Heart right ventricle (tissue), 16 donors: ENCODE measurements at regions not wholly inside any gene's neighbourhood (a gene's known extent, or its start where the extent isn't known, plus 50 kb on each side); places are given as distances from the start of the nearest gene placed in this dataset.

Experiments
- ATAC-seq, 8 donors: fragments of 200-7000 bp; cut with Tn5 transposase; one replicate each; pipeline ENCODE4 v1.9.1; 2020; ENCODE audit warnings: mild to moderate bottlenecking in 8 of 8, moderate library complexity in 8 of 8, moderate number of reproducible peaks in 1 of 8
- DNase-seq, 2 donors: peaks; one replicate each; pipeline ENCODE4 v3.0.0-alpha.2; 2020
- H3K27ac ChIP-seq, 10 donors: fragments of 200-600 bp; sonication (generic) in 2 of 10; one replicate each; pipeline versions ENCODE4 v1.5.0 to v1.8.0; 2020 to 2022; ENCODE audit warnings: mild to moderate bottlenecking in 3 of 10
- H3K27me3 ChIP-seq, 7 donors: fragments of 200-600 bp; one replicate each; pipeline ENCODE4 v1.8.0; 2021 to 2022; ENCODE audit warnings: mild to moderate bottlenecking in 2 of 7
- H3K36me3 ChIP-seq, 9 donors: fragments of 200-600 bp; sonication (generic) in 1 of 9; one replicate each; pipeline versions ENCODE4 v1.5.0 to v1.8.0; 2020 to 2022; ENCODE audit warnings: mild to moderate bottlenecking in 2 of 9
- H3K4me1 ChIP-seq, 9 donors: fragments of 200-600 bp; sonication (generic) in 1 of 9; one replicate each; pipeline versions ENCODE4 v1.5.0 to v1.8.0; 2020 to 2022; ENCODE audit warnings: mild to moderate bottlenecking in 4 of 9
- H3K4me3 ChIP-seq, 10 donors: fragments of 200-600 bp; sonication (generic) in 2 of 10; one replicate each; pipeline versions ENCODE4 v1.5.0 to v1.8.0; 2020 to 2022; ENCODE audit warnings: mild to moderate bottlenecking in 7 of 10, moderate library complexity in 2 of 10
- H3K9me3 ChIP-seq, 11 donors: fragments of 200-600 bp in 10 of 11; sonication (generic) in 2 of 11; one replicate each; pipeline versions ENCODE4 v1.5.0 to v1.8.0; 2013 to 2022; ENCODE audit warnings: mild to moderate bottlenecking in 2 of 11, control low read depth in 1 of 11, moderate library complexity in 1 of 11
- WGBS, 2 donors: extraction: QIAGEN DNeasy Blood & Tissue Kit; methylation state at CpG; one replicate each; pipeline ENCODE4 v1.1.7; 2013; ENCODE audit warnings: inconsistent platforms in 1 of 2; 5-methylcytosine and 5-hydroxymethylcytosine counted together
- intact Hi-C, 10 donors: fragments of 100-400 bp; cut with DNase I; formaldehyde crosslinking; loops; one replicate each; pipeline versions ENCODE4 v1.11.1 to v1.14.2; 2022
- TF ChIP-seq, protein P1 (sequence below), 9 donors: fragments of 200-600 bp; sonication (generic) in 2 of 9; IDR thresholded peaks; one replicate each; pipeline versions ENCODE4 v1.5.0 to v1.8.0; 2021 to 2022; ENCODE audit warnings: antibody characterized with exemption in 9 of 9, mild to moderate bottlenecking in 5 of 9, moderate library complexity in 1 of 9
- donor health status: Arrhythmogenic right ventricular cardiomyopathy.
- donor health status: ischemic (EF 13 %, LVEDD 7.1; RV severe dilation, severe dysfunction).
- donor health status: healthy with polysubstance abuse.
- donor health status: DM: no; HTN: yes; CAD: no.
- donor health status: DM: no; HTN: no; CAD: no.
- donor health status: ischemic (EF 25% LVEDD 6.9; RV normal size, moderate dysfunction).
- donor health status: ischemic (EF 25% LVEDD 5.7; RV mildly dilated, moderate dysfunction).
- donor health status: healthy.
- donor health status: DM: yes; HTN: yes; CAD: no.
- donor health status: Ischemic cardiomyopathy.
- donor health status: ischemic (EF 35%, LVEDD 5.7; RV mildly dilated, moderate dysfunction).
- donor health status: nonischemic (EF 11% LVEDD 7.7; RV severe dilation, severe dysfunction).
- donor health status: DM: yes; HTN: yes; CAD: no.
- donor health status: PGD.
- donor health status: ischemic (EF 29% LVEDD 5.4; RV normal size, mild dysfunction).
- donor health status: nonischemic (EF 23%, LVEDD 6.1; RV moderate dilation, normal function).

DNA sequence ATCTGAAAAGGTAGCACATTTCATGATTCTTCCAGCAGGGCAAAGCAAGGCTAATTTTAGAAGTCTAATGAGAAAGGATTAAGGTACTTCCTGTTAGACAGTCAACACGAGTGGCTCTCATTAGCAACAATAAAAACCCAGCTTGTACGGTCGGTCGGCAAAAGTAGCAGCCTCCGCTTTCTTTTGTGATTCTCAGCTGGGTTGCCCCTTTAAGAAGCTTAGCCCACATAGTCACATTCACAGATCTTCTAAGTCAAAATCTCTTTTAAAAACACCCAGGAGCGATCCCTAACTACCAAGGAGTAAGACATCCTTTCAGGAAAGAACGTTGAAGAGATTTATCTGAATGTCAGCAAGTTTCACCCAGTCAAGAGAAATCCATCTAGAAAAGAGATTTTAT lies 684.8 kb downstream of the DIAPH3 start:
- no peaks in the 10 kb centered on the region for H3K36me3 ChIP-seq
- ATAC-seq (no peak), DNase-seq (no peak)
- peak overlapping the region in 8 of 10 donors; percentile 4 to 73 (median 42) for H3K27ac ChIP-seq
- H3K27me3 ChIP-seq = no peaks in the 10 kb centered on the region
- peaks cover 10 to 81% (median 40%) of the 10 kb centered on the region in 9 donors for H3K4me1 ChIP-seq
- H3K4me3 ChIP-seq = no peak overlapping the region
- H3K9me3 ChIP-seq = no peaks in the 10 kb centered on the region
- intact Hi-C loops = loop anchor here in 4 of 10 donors (5.0 to 10.0 kb wide), 4 partner anchors 84 to 196 kb away; no protein-coding TSS in a partner anchor
- TF ChIP-seq, protein P1, sequence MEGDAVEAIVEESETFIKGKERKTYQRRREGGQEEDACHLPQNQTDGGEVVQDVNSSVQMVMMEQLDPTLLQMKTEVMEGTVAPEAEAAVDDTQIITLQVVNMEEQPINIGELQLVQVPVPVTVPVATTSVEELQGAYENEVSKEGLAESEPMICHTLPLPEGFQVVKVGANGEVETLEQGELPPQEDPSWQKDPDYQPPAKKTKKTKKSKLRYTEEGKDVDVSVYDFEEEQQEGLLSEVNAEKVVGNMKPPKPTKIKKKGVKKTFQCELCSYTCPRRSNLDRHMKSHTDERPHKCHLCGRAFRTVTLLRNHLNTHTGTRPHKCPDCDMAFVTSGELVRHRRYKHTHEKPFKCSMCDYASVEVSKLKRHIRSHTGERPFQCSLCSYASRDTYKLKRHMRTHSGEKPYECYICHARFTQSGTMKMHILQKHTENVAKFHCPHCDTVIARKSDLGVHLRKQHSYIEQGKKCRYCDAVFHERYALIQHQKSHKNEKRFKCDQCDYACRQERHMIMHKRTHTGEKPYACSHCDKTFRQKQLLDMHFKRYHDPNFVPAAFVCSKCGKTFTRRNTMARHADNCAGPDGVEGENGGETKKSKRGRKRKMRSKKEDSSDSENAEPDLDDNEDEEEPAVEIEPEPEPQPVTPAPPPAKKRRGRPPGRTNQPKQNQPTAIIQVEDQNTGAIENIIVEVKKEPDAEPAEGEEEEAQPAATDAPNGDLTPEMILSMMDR (IDR thresholded peaks at IDR 0.05) = no peak
- 62 to 66% methylated on average over 7 of the region's 7 CpGs for WGBS, 2 donors

GRCh38 chr13:59479629-59480028 lies 684.1 kb downstream of the DIAPH3 start:
- 71 to 76% methylated on average over 3 of the region's 3 CpGs for WGBS, 2 donors
- TF ChIP-seq, protein P1 (IDR thresholded peaks at IDR 0.05) = no peak
- Histone ChIP-seq H3K27me3 (no peaks in the 10 kb centered on the region), H3K36me3 (no peaks in the 10 kb centered on the region), H3K9me3 (no peaks in the 10 kb centered on the region), H3K27ac (peak overlapping the region in 6 of 10 donors; percentile 24 to 73 (median 50)), H3K4me1 (peaks cover 10 to 88% (median 44%) of the 10 kb centered on the region in 9 donors), H3K4me3 (no peak overlapping the region)
- intact Hi-C loops = loop anchor here in 5 of 10 donors (5.0 to 10.0 kb wide), 5 partner anchors 55 to 195 kb away; no protein-coding TSS in a partner anchor
- no peak for DNase-seq
- ATAC-seq = peak in 4 of 8 donors; percentile 32 to 61 (median 40)

DNA sequence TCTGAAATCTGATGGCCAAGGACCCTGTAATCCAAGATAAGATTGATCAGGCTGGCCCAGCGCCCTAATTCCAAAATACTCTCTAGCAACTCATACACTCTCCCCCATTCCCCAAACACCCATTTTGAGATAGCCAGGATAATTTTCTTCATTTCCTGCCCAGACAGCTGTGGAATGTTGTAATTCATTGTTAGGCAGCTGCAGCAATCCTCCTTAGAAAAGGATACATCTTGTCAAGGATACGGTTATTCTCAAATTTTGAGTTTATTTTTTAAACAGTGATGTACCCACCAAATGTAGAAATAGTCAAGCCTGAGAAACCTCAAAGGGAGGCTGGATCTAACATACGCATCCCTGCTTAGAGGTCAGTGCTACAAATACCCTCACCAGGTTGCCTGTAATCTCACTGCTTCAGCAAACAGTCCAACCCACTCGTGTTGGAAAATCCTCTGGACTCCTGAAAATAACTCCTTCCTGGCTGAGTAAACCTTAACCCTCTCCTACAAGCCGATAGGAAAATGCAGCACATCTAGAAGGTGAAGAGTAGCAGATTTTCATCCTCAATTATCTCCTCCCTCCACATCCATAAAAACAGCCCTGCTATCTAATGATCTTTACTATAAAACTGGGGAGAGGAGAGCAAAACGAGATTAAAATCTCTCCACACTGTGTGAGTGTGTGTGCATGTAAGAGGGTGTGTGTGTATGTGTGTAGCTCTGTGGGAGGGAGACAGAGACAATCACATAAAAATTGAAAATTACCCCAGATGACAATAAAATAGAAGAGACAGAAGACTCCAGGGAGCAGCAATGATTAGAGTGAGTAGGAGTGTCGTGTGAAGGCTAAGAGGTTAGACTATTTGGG lies 683.1 kb downstream of the DIAPH3 start:
- no peaks in the 10 kb centered on the region for H3K36me3 ChIP-seq

More for the DNA sequence above, 683.1 kb downstream of the DIAPH3 start:
- intact Hi-C loops = loop anchor here in 1 of 10 donors (10.0 kb wide), 1 partner anchor 54 kb away; no protein-coding TSS in a partner anchor
- Histone ChIP-seq H3K4me1 (peaks cover 10 to 85% (median 43%) of the 10 kb centered on the region in 9 donors), H3K4me3 (no peak overlapping the region), H3K9me3 (no peaks in the 10 kb centered on the region), H3K27ac (peak overlapping the region in 7 of 10 donors; percentile 19 to 69 (median 38)), H3K27me3 (no peaks in the 10 kb centered on the region)
- DNase-seq (no peak), ATAC-seq (peak in 6 of 8 donors; percentile 30 to 57 (median 48))
- 39 to 46% methylated on average over 7 of the region's 7 CpGs for WGBS, 2 donors
- TF ChIP-seq, protein P1 (IDR thresholded peaks at IDR 0.05) = no peak
